ENCODE measurements at regions not wholly inside any gene's neighbourhood (a gene's known extent, or its start where the extent isn't known, plus 50 kb on each side); places are given as distances from the start of the nearest gene placed in this dataset.

DNA sequence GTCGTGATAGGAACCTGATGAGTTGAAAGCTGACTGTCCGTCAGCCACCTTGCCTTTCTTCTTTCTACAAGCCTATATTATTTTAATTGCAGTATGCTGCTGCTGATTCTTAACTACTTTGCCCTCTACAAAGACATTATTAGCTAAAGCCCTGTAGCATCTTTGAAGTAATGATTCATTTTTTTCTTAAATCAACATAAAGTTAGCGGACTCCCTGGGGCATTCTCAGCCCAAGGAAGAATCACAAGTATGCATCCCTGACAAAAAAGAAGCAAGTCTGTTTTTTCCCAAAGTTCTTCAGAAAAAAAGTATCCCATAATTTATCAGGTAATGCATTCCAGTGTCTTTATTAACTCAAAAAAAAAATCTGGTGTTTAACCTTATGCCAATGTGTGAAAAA is 69.5 kb upstream of the TAS2R1 start:
- DNase-seq: no peak
- Histone ChIP-seq H3K9ac (ENCODE audit: insufficient read depth, low read length, poor library complexity, severe bottlenecking) (no peak overlapping the region), H3K27me3 (ENCODE audit: control insufficient read depth in 2 of 2, insufficient read depth in 2 of 2, low read length in 2 of 2) (no peaks in the 10 kb centered on the region), H3K4me3 (replicated peaks in 1 of 3; ENCODE audit: low read depth in 2 of 3, low read length in 3 of 3) (no peak overlapping the region), H3K79me2 (ENCODE audit: insufficient read depth, low read length) (no peaks in the 10 kb centered on the region), H3K4me2 (replicated peaks; ENCODE audit: extremely low read depth, low read length, poor library complexity, severe bottlenecking) (no peak overlapping the region), H2AFZ (ENCODE audit: insufficient read depth, low read depth, low read length, poor library complexity, severe bottlenecking) (no peak overlapping the region), H3K4me1 (ENCODE audit: control insufficient read depth in 1 of 2, insufficient read depth in 2 of 2, low read length in 2 of 2) (no peaks in the 10 kb centered on the region), H3K27ac (ENCODE audit: low read depth in 1 of 2, low read length in 2 of 2) (no peak overlapping the region), H3K36me3 (replicated peaks in 1 of 2; ENCODE audit: control insufficient read depth in 1 of 2, insufficient read depth in 2 of 2, low read length in 2 of 2) (no peaks in the 10 kb centered on the region), H4K20me1 (ENCODE audit: insufficient read depth, low read length) (no peaks in the 10 kb centered on the region), H3K9me3 (replicated peaks in 1 of 2; ENCODE audit: control insufficient read depth in 1 of 2, insufficient read depth in 1 of 2, low read length in 2 of 2) (no peaks in the 10 kb centered on the region)
- H3K27me3 Mint-ChIP-seq (ENCODE audit: low read depth in 3 of 3): no peaks in the 10 kb centered on the region
- H3K4me1 Mint-ChIP-seq: no peaks in the 10 kb centered on the region
- H3K36me3 Mint-ChIP-seq: no peaks in the 10 kb centered on the region
- intact Hi-C loops (cut with micrococcal nuclease): no loop called here
- TF ChIP-seq, protein P1, sequence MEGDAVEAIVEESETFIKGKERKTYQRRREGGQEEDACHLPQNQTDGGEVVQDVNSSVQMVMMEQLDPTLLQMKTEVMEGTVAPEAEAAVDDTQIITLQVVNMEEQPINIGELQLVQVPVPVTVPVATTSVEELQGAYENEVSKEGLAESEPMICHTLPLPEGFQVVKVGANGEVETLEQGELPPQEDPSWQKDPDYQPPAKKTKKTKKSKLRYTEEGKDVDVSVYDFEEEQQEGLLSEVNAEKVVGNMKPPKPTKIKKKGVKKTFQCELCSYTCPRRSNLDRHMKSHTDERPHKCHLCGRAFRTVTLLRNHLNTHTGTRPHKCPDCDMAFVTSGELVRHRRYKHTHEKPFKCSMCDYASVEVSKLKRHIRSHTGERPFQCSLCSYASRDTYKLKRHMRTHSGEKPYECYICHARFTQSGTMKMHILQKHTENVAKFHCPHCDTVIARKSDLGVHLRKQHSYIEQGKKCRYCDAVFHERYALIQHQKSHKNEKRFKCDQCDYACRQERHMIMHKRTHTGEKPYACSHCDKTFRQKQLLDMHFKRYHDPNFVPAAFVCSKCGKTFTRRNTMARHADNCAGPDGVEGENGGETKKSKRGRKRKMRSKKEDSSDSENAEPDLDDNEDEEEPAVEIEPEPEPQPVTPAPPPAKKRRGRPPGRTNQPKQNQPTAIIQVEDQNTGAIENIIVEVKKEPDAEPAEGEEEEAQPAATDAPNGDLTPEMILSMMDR (IDR thresholded peaks at IDR 0.05): no peak
- WGBS (ENCODE audit: insufficient coverage): 50% methylated on average over 1 of the region's 3 CpGs
- peaks cover 2 to 5% (median 3%) of the 10 kb centered on the region in 7 donors for H3K9me3 Mint-ChIP-seq
- H3K4me3 Mint-ChIP-seq: no peak overlapping the region
- H3K27ac Mint-ChIP-seq: no peak overlapping the region

DNA sequence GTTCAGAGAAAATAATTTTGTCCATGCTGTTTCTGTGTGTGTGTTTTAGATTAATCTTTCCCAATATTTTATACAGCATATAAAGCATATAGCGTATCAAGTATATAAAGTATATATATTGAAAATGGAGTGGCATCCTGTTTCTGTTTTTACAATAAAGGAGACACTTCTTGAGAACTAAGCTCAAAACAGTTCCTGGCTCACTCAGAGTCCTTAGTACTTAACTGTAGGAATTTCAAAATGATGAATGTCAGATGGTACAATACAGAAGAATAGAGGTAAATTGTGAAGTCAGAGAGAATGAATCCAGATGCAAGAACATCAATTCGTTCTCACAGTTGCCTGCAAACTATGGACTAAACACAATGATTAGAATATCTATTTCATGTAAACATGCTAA is 68.7 kb upstream of the TAS2R1 start:
- no peak overlapping the region for H3K4me3 Mint-ChIP-seq
- intact Hi-C loops (cut with micrococcal nuclease): no loop called here
- TF ChIP-seq, protein P1 (IDR thresholded peaks at IDR 0.05): no peak

More for the DNA sequence above, 68.7 kb upstream of the TAS2R1 start:
- Mint-ChIP-seq H3K9me3 (peaks cover 2 to 5% (median 3%) of the 10 kb centered on the region in 7 donors), H3K36me3 (no peaks in the 10 kb centered on the region), H3K4me1 (no peaks in the 10 kb centered on the region), H3K27me3 (ENCODE audit: low read depth in 3 of 3) (no peaks in the 10 kb centered on the region), H3K27ac (no peak overlapping the region)
- H3K9ac ChIP-seq (ENCODE audit: insufficient read depth, low read length, poor library complexity, severe bottlenecking): no peak overlapping the region
- DNase-seq: no peak
- no peaks in the 10 kb centered on the region for H3K27me3 ChIP-seq (ENCODE audit: control insufficient read depth in 2 of 2, insufficient read depth in 2 of 2, low read length in 2 of 2)
- no peaks in the 10 kb centered on the region for H3K79me2 ChIP-seq (ENCODE audit: insufficient read depth, low read length)
- H2AFZ ChIP-seq (ENCODE audit: insufficient read depth, low read depth, low read length, poor library complexity, severe bottlenecking): no peak overlapping the region
- H3K4me1 ChIP-seq (ENCODE audit: control insufficient read depth in 1 of 2, insufficient read depth in 2 of 2, low read length in 2 of 2): no peaks in the 10 kb centered on the region
- H3K27ac ChIP-seq (ENCODE audit: low read depth in 1 of 2, low read length in 2 of 2): no peak overlapping the region
- H3K4me3 ChIP-seq (replicated peaks in 1 of 3; ENCODE audit: low read depth in 2 of 3, low read length in 3 of 3): no peak overlapping the region
- no CpG with 5 or more reads among the region's 2 CpGs for WGBS (ENCODE audit: insufficient coverage)
- no peak overlapping the region for H3K4me2 ChIP-seq (replicated peaks; ENCODE audit: extremely low read depth, low read length, poor library complexity, severe bottlenecking)
- H3K36me3 ChIP-seq (replicated peaks in 1 of 2; ENCODE audit: control insufficient read depth in 1 of 2, insufficient read depth in 2 of 2, low read length in 2 of 2): no peaks in the 10 kb centered on the region
- H3K9me3 ChIP-seq (replicated peaks in 1 of 2; ENCODE audit: control insufficient read depth in 1 of 2, insufficient read depth in 1 of 2, low read length in 2 of 2): no peaks in the 10 kb centered on the region
- H4K20me1 ChIP-seq (ENCODE audit: insufficient read depth, low read length): no peaks in the 10 kb centered on the region
